ENCODE measurements at regions not wholly inside any gene's neighbourhood (a gene's known extent, or its start where the extent isn't known, plus 50 kb on each side); places are given as distances from the start of the nearest gene placed in this dataset.

GRCh38 chr20:20972490-20972889 lies 133.7 kb downstream of the LINC00237 start:
- TF ChIP-seq CTCF (conservative IDR thresholded peaks at IDR 0.05) = no peak

GRCh38 chr20:20971810-20972209 lies 134.3 kb downstream of the LINC00237 start:
- H3K27ac ChIP-seq = no peak overlapping the region

More at GRCh38 chr20:20972490-20972889, 133.7 kb downstream of the LINC00237 start:
- no peak overlapping the region for H3K27ac ChIP-seq

GRCh38 chr20:20970841-20971240 lies 135.3 kb downstream of the LINC00237 start:
- no peak overlapping the region for H3K27ac ChIP-seq
- TF ChIP-seq CTCF (conservative IDR thresholded peaks at IDR 0.05) = no peak

More at GRCh38 chr20:20971810-20972209, 134.3 kb downstream of the LINC00237 start:
- no peak for TF ChIP-seq CTCF (conservative IDR thresholded peaks at IDR 0.05)

GRCh38 chr20:20969701-20970280 lies 136.4 kb downstream of the LINC00237 start:
- H3K27ac ChIP-seq = no peak overlapping the region
- TF ChIP-seq CTCF (conservative IDR thresholded peaks at IDR 0.05) = no peak

GRCh38 chr20:20967564-20968184 lies 138.5 kb downstream of the LINC00237 start:
- no peak for TF ChIP-seq CTCF (conservative IDR thresholded peaks at IDR 0.05)

GRCh38 chr20:20966171-20966570 lies 140.0 kb downstream of the LINC00237 start:
- H3K27ac ChIP-seq = no peak overlapping the region
- TF ChIP-seq CTCF (conservative IDR thresholded peaks at IDR 0.05) = no peak

More at GRCh38 chr20:20967564-20968184, 138.5 kb downstream of the LINC00237 start:
- H3K27ac ChIP-seq = no peak overlapping the region

- H3K27ac ChIP-seq = no peak overlapping the region
- TF ChIP-seq CTCF (conservative IDR thresholded peaks at IDR 0.05) = no peak
Measured at GRCh38 chr20:20959031-20959755, 147.0 kb downstream of the LINC00237 start.
